ENCODE measurements at regions not wholly inside any gene's neighbourhood (a gene's known extent, or its start where the extent isn't known, plus 50 kb on each side); places are given as distances from the start of the nearest gene placed in this dataset.
"Not testable (repeated sequence)": the region's sequence is repeated elsewhere in the genome, so short reads cannot be mapped to it uniquely, and the experiment has no call there.

DNA sequence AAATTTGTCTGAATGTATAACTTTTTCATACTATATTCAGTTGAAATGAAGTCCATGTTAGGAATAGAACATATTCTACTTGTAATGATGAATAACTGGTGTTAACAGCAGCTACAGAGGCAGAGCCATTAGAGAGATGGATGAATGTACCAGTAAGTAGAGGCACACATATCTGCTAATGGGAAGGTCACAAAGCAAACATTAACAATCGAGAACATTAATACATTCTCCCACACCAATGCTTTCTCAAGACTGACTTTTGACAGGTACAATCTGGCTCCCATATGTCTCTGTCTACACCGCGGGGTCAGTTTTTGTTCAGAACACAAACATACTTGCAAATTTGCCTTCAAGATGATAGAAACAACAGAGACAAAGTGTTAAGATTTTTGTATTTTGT is 776.0 kb upstream of the MANEA start:
- Histone ChIP-seq H3K27me3 (ENCODE audit: insufficient read depth, low read depth) (no peaks in the 10 kb centered on the region), H3K9me3 (ENCODE audit: insufficient read depth, low read depth) (no peaks in the 10 kb centered on the region; the same call in 1 of the 2 replicates), H4K20me1 (ENCODE audit: insufficient read depth) (no peaks in the 10 kb centered on the region), H3K4me2 (no peak overlapping the region), H3K4me1 (replicated peaks; ENCODE audit: insufficient read depth) (no peaks in the 10 kb centered on the region), H3K4me3 (no peak overlapping the region), H3K9me2 (ENCODE audit: insufficient read depth) (no peaks in the 10 kb centered on the region), H3F3A (ENCODE audit: insufficient read depth, low read depth) (no peaks in the 10 kb centered on the region), H3K27ac (no peak overlapping the region), H3K36me3 (ENCODE audit: low read depth) (no peaks in the 10 kb centered on the region), H2AFZ (no peak overlapping the region), H3K79me2 (ENCODE audit: low read depth) (no peaks in the 10 kb centered on the region)
- DNase-seq, result no peak
- intact Hi-C loops (cut with micrococcal nuclease; ENCODE audit: unreplicated experiment), result no loop called here
- POLR2A ChIA-PET (ENCODE audit: unreplicated experiment), result interaction anchor here (0.7 kb wide), 1 partner anchor 56 kb away, joined by 4 read pairs; no protein-coding TSS in a partner anchor
- no peak for TF ChIP-seq CTCF (conservative IDR thresholded peaks at IDR 0.05)
- no peak for TF ChIP-seq EZH2 (IDR thresholded peaks at IDR 0.05; ENCODE audit: low read depth)
- CTCF ChIA-PET, result no interaction called here
- no TSS peak for BruUV-seq (replicated peaks)

GRCh38 chr6:94785514-94785913 is 791.8 kb upstream of the MANEA start:
- no peak for TF ChIP-seq EZH2 (IDR thresholded peaks at IDR 0.05; ENCODE audit: low read depth)
- Histone ChIP-seq H3K9me2 (ENCODE audit: insufficient read depth) (no peaks in the 10 kb centered on the region), H3K9me3 (ENCODE audit: insufficient read depth, low read depth) (no peaks in the 10 kb centered on the region), H3K79me2 (ENCODE audit: low read depth) (no peaks in the 10 kb centered on the region), H4K20me1 (ENCODE audit: insufficient read depth) (no peaks in the 10 kb centered on the region), H3K4me3 (no peak overlapping the region), H3K4me2 (no peak overlapping the region), H3F3A (ENCODE audit: insufficient read depth, low read depth) (no peaks in the 10 kb centered on the region), H2AFZ (peak overlapping the region; percentile 67; the same call in 1 of the 2 replicates), H3K27me3 (ENCODE audit: insufficient read depth, low read depth) (no peaks in the 10 kb centered on the region), H3K27ac (no peak overlapping the region), H3K36me3 (ENCODE audit: low read depth) (no peaks in the 10 kb centered on the region), H3K4me1 (replicated peaks; ENCODE audit: insufficient read depth) (peaks cover 8% of the 10 kb centered on the region)
- intact Hi-C loops (cut with micrococcal nuclease; ENCODE audit: unreplicated experiment), result no loop called here
- POLR2A ChIA-PET (ENCODE audit: unreplicated experiment), result no interaction called here
- DNase-seq, result no peak
- BruUV-seq (replicated peaks), result no TSS peak
- CTCF ChIA-PET, result no interaction called here

GRCh38 chr6:94785081-94785480 is 792.3 kb upstream of the MANEA start:
- intact Hi-C loops (cut with micrococcal nuclease; ENCODE audit: unreplicated experiment); BruUV-seq (replicated peaks); H3K4me1 ChIP-seq (replicated peaks; ENCODE audit: insufficient read depth); H3K27ac ChIP-seq; H3K36me3 ChIP-seq (ENCODE audit: low read depth); H3K9me3 ChIP-seq (ENCODE audit: insufficient read depth, low read depth); H3F3A ChIP-seq (ENCODE audit: insufficient read depth, low read depth); CTCF ChIA-PET; POLR2A ChIA-PET (ENCODE audit: unreplicated experiment); H3K27me3 ChIP-seq (ENCODE audit: insufficient read depth, low read depth); H3K9me2 ChIP-seq (ENCODE audit: insufficient read depth); H4K20me1 ChIP-seq (ENCODE audit: insufficient read depth); H3K4me2 ChIP-seq; H3K4me3 ChIP-seq; H3K79me2 ChIP-seq (ENCODE audit: low read depth): not testable (repeated sequence)
- H2AFZ ChIP-seq, result peak overlapping the region; percentile 67; the same call in 1 of the 2 replicates
- DNase-seq, result peak; percentile 34 to 54

DNA sequence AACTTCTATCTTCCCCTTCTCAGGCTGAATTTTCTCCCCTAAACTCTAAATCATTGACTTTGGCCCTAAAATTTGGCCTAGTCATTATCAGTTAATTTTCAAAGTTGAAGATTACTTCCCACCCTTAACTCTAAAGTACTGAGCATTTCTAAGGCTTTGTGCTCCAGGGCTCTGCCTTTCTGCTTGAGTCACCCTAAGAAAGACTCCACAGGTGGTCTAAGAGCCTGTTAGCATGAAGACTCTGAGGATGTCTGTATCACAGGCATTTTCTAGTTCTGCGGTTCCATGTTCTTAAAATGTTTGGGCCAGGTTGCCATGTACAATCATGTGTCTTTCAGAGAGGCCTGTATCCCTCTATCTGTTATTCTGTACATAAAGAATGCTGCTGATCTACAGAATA is 808.1 kb upstream of the MANEA start:
- Histone ChIP-seq H3K27ac (no peak overlapping the region), H2AFZ (no peak overlapping the region), H3K36me3 (ENCODE audit: low read depth) (no peaks in the 10 kb centered on the region), H3K4me3 (no peak overlapping the region), H3F3A (ENCODE audit: insufficient read depth, low read depth) (no peaks in the 10 kb centered on the region), H3K9me3 (ENCODE audit: insufficient read depth, low read depth) (no peaks in the 10 kb centered on the region), H3K27me3 (ENCODE audit: insufficient read depth, low read depth) (no peaks in the 10 kb centered on the region), H3K4me1 (replicated peaks; ENCODE audit: insufficient read depth) (no peaks in the 10 kb centered on the region), H3K4me2 (no peak overlapping the region), H3K9me2 (ENCODE audit: insufficient read depth) (no peaks in the 10 kb centered on the region; the same call in 1 of the 2 replicates), H3K79me2 (ENCODE audit: low read depth) (no peaks in the 10 kb centered on the region), H4K20me1 (ENCODE audit: insufficient read depth) (no peaks in the 10 kb centered on the region)
- BruUV-seq (replicated peaks), result no TSS peak
- DNase-seq, result no peak
- TF ChIP-seq EZH2 (IDR thresholded peaks at IDR 0.05; ENCODE audit: low read depth), result no peak
- no peak for TF ChIP-seq CTCF (conservative IDR thresholded peaks at IDR 0.05)
- ChIA-PET POLR2A (ENCODE audit: unreplicated experiment) (interaction anchor here (0.7 kb wide), 1 partner anchor 12 kb away, joined by 3 read pairs; no protein-coding TSS in a partner anchor), CTCF (no interaction called here)
- intact Hi-C loops (cut with micrococcal nuclease; ENCODE audit: unreplicated experiment), result no loop called here
